GM23248 (cell line): ENCODE measurements at regions not wholly inside any gene's neighbourhood (a gene's known extent, or its start where the extent isn't known, plus 50 kb on each side); places are given as distances from the start of the nearest gene placed in this dataset.
"Not testable (repeated sequence)": the region's sequence is repeated elsewhere in the genome, so short reads cannot be mapped to it uniquely, and the experiment has no call there.

Experiments used
- DNase-seq: peaks from one replicate; pipeline ENCODE4 v3.0.0-alpha.2; 2015
- H2AFZ ChIP-seq: fragments of 200-600 bp; sonication (generic); 2 replicates; pipeline ENCODE4 v1.6.1; 2016; ENCODE audit warnings: antibody characterized with exemption
- H3F3A ChIP-seq: fragments of 200-600 bp; sonication (generic); 2 replicates; pipeline ENCODE4 v1.6.1; 2016; ENCODE audit warnings: mild to moderate bottlenecking, antibody characterized with exemption, mixed run types; ENCODE audit not compliant: insufficient read depth
- H3K27ac ChIP-seq: fragments of 200-600 bp; sonication (generic); 2 replicates; pipeline ENCODE4 v1.5.1; 2016; ENCODE audit warnings: mild to moderate bottlenecking
- H3K27me3 ChIP-seq: fragments of 200-600 bp; sonication (generic); replicated peaks from 2 replicates; pipeline ENCODE4 v1.6.1; 2016; ENCODE audit warnings: mild to moderate bottlenecking; ENCODE audit not compliant: insufficient read depth
- H3K36me3 ChIP-seq: fragments of 200-600 bp; sonication (generic); 2 replicates; pipeline ENCODE4 v1.6.1; 2016; ENCODE audit warnings: low read depth, mild to moderate bottlenecking
- H3K4me1 ChIP-seq: fragments of 200-600 bp; sonication (generic); 2 replicates; pipeline ENCODE4 v1.6.1; 2016; ENCODE audit warnings: mild to moderate bottlenecking; ENCODE audit not compliant: insufficient read depth
- H3K4me2 ChIP-seq: fragments of 200-600 bp; sonication (generic); one replicate; pipeline ENCODE4 v1.6.1; 2016; ENCODE audit warnings: mild to moderate bottlenecking; ENCODE audit not compliant: unreplicated experiment
- H3K4me3 ChIP-seq: fragments of 200-600 bp; sonication (generic); 2 replicates; pipeline ENCODE4 v1.5.1; 2016; ENCODE audit warnings: mild to moderate bottlenecking
- H3K79me2 ChIP-seq: fragments of 200-600 bp; sonication (generic); 2 replicates; pipeline ENCODE4 v1.6.1; 2016; ENCODE audit warnings: mild to moderate bottlenecking; ENCODE audit not compliant: insufficient read depth
- H3K9ac ChIP-seq: fragments of 200-600 bp; sonication (generic); 2 replicates; pipeline ENCODE4 v1.6.1; 2016; ENCODE audit warnings: mild to moderate bottlenecking
- H3K9me2 ChIP-seq: fragments of 200-600 bp; sonication (generic); 2 replicates; pipeline ENCODE4 v1.6.1; 2016; ENCODE audit warnings: mixed run types, mild to moderate bottlenecking, moderate library complexity; ENCODE audit not compliant: insufficient read depth
- H3K9me3 ChIP-seq: fragments of 200-600 bp; sonication (generic); one replicate; pipeline ENCODE4 v1.6.1; 2017; ENCODE audit warnings: low read depth
- H4K20me1 ChIP-seq: fragments of 200-600 bp; sonication (generic); 2 replicates; pipeline ENCODE4 v1.6.0; 2016; ENCODE audit not compliant: insufficient read depth
- EZH2 ChIP-seq: fragments of 200-600 bp; sonication (generic); IDR thresholded peaks from 2 replicates; pipeline ENCODE4 v1.6.1; 2018; ENCODE audit warnings: antibody characterized with exemption, mild to moderate bottlenecking; ENCODE audit not compliant: insufficient read depth, poor library complexity, severe bottlenecking
- EZH2phosphoT487 ChIP-seq: fragments of 200-600 bp; sonication (generic); IDR thresholded peaks from 2 replicates; pipeline ENCODE4 v1.6.1; 2018; ENCODE audit warnings: antibody characterized with exemption, moderate library complexity, mild to moderate bottlenecking, low read depth; ENCODE audit not compliant: insufficient read depth
- WGBS, 2 experiments: methylation state at CpG; one replicate each; pipeline ENCODE4 v1.1.6; 2015 to 2017; ENCODE audit warnings: low lambda C conversion rate in 2 of 2, low coverage in 1 of 2; ENCODE audit errors: missing lambda C conversion rate in 2 of 2; 5-methylcytosine and 5-hydroxymethylcytosine counted together
- in situ Hi-C: fragments of 300-500 bp; cut with MboI; formaldehyde crosslinking; loops from 2 replicates; pipeline ENCODE4 v1.15.0; 2020

- Histone ChIP-seq H3K9me3 (no peaks in the 10 kb centered on the region), H3K4me3 (no peak overlapping the region), H3F3A (peaks cover 9% of the 10 kb centered on the region; the same call in 1 of the 2 replicates), H3K27ac (no peak overlapping the region), H4K20me1 (no peaks in the 10 kb centered on the region), H3K9me2 (no peaks in the 10 kb centered on the region), H3K36me3 (no peaks in the 10 kb centered on the region), H3K9ac (no peak overlapping the region), H2AFZ (no peak overlapping the region), H3K27me3 (no peaks in the 10 kb centered on the region), H3K79me2 (no peaks in the 10 kb centered on the region), H3K4me1 (no peaks in the 10 kb centered on the region), H3K4me2 (no peak overlapping the region)
- in situ Hi-C loops: no loop called here
- TF ChIP-seq EZH2phosphoT487: no peak
- DNase-seq: no peak
- 9 to 17% methylated on average over 2 of the region's 2 CpGs for WGBS, 2 experiments
Observed at GRCh38 chr3:33977227-33977626, 178.8 kb downstream of the PDCD6IP start.

GRCh38 chr3:33980252-33980651 lies 181.8 kb downstream of the PDCD6IP start:
- no peaks in the 10 kb centered on the region for H3K27me3 ChIP-seq
- H3K9me2 ChIP-seq: no peaks in the 10 kb centered on the region
- H3K9me3 ChIP-seq: no peaks in the 10 kb centered on the region
- H3K4me3 ChIP-seq: no peak overlapping the region
- no peak overlapping the region for H2AFZ ChIP-seq
- H3K9ac ChIP-seq: no peak overlapping the region
- no peaks in the 10 kb centered on the region for H4K20me1 ChIP-seq
- no peak overlapping the region for H3K4me2 ChIP-seq
- H3F3A ChIP-seq: peaks cover 9% of the 10 kb centered on the region; the same call in 1 of the 2 replicates
- no peak overlapping the region for H3K27ac ChIP-seq
- peaks cover 5% of the 10 kb centered on the region; the same call in 1 of the 2 replicates for H3K4me1 ChIP-seq
- in situ Hi-C loops: no loop called here
- no peaks in the 10 kb centered on the region for H3K79me2 ChIP-seq
- TF ChIP-seq EZH2phosphoT487: no peak
- TF ChIP-seq EZH2: no peak
- no peaks in the 10 kb centered on the region for H3K36me3 ChIP-seq
- peak; percentile 89 for DNase-seq
- WGBS, 2 experiments: 12% methylated on average over 3 of the region's 3 CpGs

GRCh38 chr3:33982269-33982798 lies 183.9 kb downstream of the PDCD6IP start:
- no peaks in the 10 kb centered on the region for H3K36me3 ChIP-seq
- H3K9ac ChIP-seq: no peak overlapping the region
- peaks cover 5% of the 10 kb centered on the region; the same call in 1 of the 2 replicates for H3K4me1 ChIP-seq
- peak; percentile 16 for DNase-seq
- H3K9me2 ChIP-seq: no peaks in the 10 kb centered on the region
- H3K9me3 ChIP-seq: no peaks in the 10 kb centered on the region
- in situ Hi-C loops: no loop called here
- no peaks in the 10 kb centered on the region for H3K27me3 ChIP-seq
- 41 to 42% methylated on average over 4 of the region's 4 CpGs for WGBS, 2 experiments
- no peak overlapping the region for H3K4me2 ChIP-seq
- no peaks in the 10 kb centered on the region for H3K79me2 ChIP-seq
- TF ChIP-seq EZH2phosphoT487: no peak
- no peak for TF ChIP-seq EZH2
- no peak overlapping the region for H3K27ac ChIP-seq
- H2AFZ ChIP-seq: no peak overlapping the region
- H3K4me3 ChIP-seq: no peak overlapping the region
- peaks cover 9% of the 10 kb centered on the region; the same call in 1 of the 2 replicates for H3F3A ChIP-seq
- H4K20me1 ChIP-seq: no peaks in the 10 kb centered on the region

DNA sequence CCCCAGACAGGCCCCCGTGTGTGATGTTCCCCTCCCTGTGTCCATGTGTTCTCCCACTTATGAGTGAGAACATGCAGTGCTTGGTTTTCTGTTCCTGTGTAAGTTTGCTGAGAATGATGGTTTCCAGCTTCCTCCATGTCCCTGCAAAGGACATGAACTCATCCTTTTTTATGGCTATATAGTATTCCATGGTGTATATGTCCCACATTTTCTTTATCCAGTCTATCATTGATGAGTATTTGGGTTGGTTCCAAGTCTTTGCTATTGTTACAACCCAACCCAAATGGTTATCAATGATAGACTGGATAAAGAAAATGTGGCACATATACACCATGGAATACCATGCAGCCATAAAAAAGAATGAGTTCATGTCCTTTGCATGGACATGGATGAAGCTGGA lies 184.5 kb downstream of the PDCD6IP start:
- H3K4me2 ChIP-seq, H3K27me3 ChIP-seq, H3K9me3 ChIP-seq, H3K9me2 ChIP-seq, H4K20me1 ChIP-seq, H3K4me3 ChIP-seq, H3K4me1 ChIP-seq, in situ Hi-C loops, H2AFZ ChIP-seq, H3K79me2 ChIP-seq, H3F3A ChIP-seq, H3K9ac ChIP-seq, H3K27ac ChIP-seq, DNase-seq, H3K36me3 ChIP-seq: not testable (repeated sequence)
- WGBS, 2 experiments: 18 to 25% methylated on average over 1 of the region's 1 CpG

- H3K4me1 ChIP-seq: peaks cover 18% of the 10 kb centered on the region
- H3K27ac ChIP-seq: no peak overlapping the region
- no peaks in the 10 kb centered on the region for H4K20me1 ChIP-seq
- no peak for TF ChIP-seq EZH2phosphoT487
- no peak for TF ChIP-seq EZH2
- in situ Hi-C loops: no loop called here
- DNase-seq: no peak
- H3K4me2 ChIP-seq: no peak overlapping the region
- WGBS, 2 experiments: 53 to 58% methylated on average over 5 to 6 of the region's 6 CpGs
- no peak overlapping the region for H3K9ac ChIP-seq
- no peaks in the 10 kb centered on the region for H3K36me3 ChIP-seq
- H3F3A ChIP-seq: peaks cover 13% of the 10 kb centered on the region; the same call in 1 of the 2 replicates
- H3K4me3 ChIP-seq: no peak overlapping the region
- no peaks in the 10 kb centered on the region for H3K27me3 ChIP-seq
- H2AFZ ChIP-seq: no peak overlapping the region
- no peaks in the 10 kb centered on the region for H3K9me2 ChIP-seq
- no peaks in the 10 kb centered on the region for H3K79me2 ChIP-seq
- no peaks in the 10 kb centered on the region for H3K9me3 ChIP-seq
Observed at GRCh38 chr3:33989229-33989628, 190.8 kb downstream of the PDCD6IP start.
